SW 1271 (cell line): ENCODE measurements at regions not wholly inside any gene's neighbourhood (a gene's known extent, or its start where the extent isn't known, plus 50 kb on each side); places are given as distances from the start of the nearest gene placed in this dataset.
"Not testable (repeated sequence)": the region's sequence is repeated elsewhere in the genome, so short reads cannot be mapped to it uniquely, and the experiment has no call there.

Experiments used
- DNase-seq, 2 experiments: peaks; one replicate each; lab custom pipeline; 2025; lab: John Stamatoyannopoulos, UW

- DNase-seq, result no peak
Observed at GRCh38 chr10:33783078-33783477, 448.6 kb upstream of the NRP1 start.

- DNase-seq, result no peak
Observed at GRCh38 chr10:33781606-33782395, 447.3 kb upstream of the NRP1 start.

GRCh38 chr10:33780961-33781360 is 446.5 kb upstream of the NRP1 start:
- no peak for DNase-seq

- DNase-seq, result no peak
Observed at GRCh38 chr10:33777223-33777622, 442.8 kb upstream of the NRP1 start.

GRCh38 chr10:33776419-33777070 is 442.1 kb upstream of the NRP1 start:
- no peak for DNase-seq

GRCh38 chr10:33774857-33775256 is 440.4 kb upstream of the NRP1 start:
- no peak for DNase-seq

GRCh38 chr10:33773886-33774480 is 439.5 kb upstream of the NRP1 start:
- DNase-seq, result no peak

- DNase-seq, result no peak
Observed at GRCh38 chr10:33773253-33773573, 438.7 kb upstream of the NRP1 start.

- no peak for DNase-seq
Observed at GRCh38 chr10:33772370-33773252, 438.1 kb upstream of the NRP1 start.

- DNase-seq, result not testable (repeated sequence)
Observed at GRCh38 chr10:33771856-33772255, 437.4 kb upstream of the NRP1 start.

GRCh38 chr10:33764694-33765185 is 430.3 kb upstream of the NRP1 start:
- no peak for DNase-seq

- no peak for DNase-seq
Observed at GRCh38 chr10:33760056-33760943, 425.8 kb upstream of the NRP1 start.

GRCh38 chr10:33759191-33759590 is 424.7 kb upstream of the NRP1 start:
- DNase-seq, result no peak

GRCh38 chr10:33758299-33758698 is 423.8 kb upstream of the NRP1 start:
- no peak for DNase-seq

GRCh38 chr10:33754052-33754451 is 419.6 kb upstream of the NRP1 start:
- DNase-seq, result no peak

GRCh38 chr10:33753389-33753788 is 418.9 kb upstream of the NRP1 start:
- DNase-seq, result no peak

- no peak for DNase-seq
Observed at GRCh38 chr10:33749790-33750189, 415.3 kb upstream of the NRP1 start.

GRCh38 chr10:33749067-33749735 is 414.7 kb upstream of the NRP1 start:
- no peak for DNase-seq

- DNase-seq, result no peak
Observed at GRCh38 chr10:33746836-33747268, 412.4 kb upstream of the NRP1 start.

- DNase-seq, result no peak
Observed at GRCh38 chr10:33746186-33746585, 411.7 kb upstream of the NRP1 start.
